Endothelial cell of umbilical vein (primary cell): ENCODE measurements at regions not wholly inside any gene's neighbourhood (a gene's known extent, or its start where the extent isn't known, plus 50 kb on each side); places are given as distances from the start of the nearest gene placed in this dataset.
"Not testable (repeated sequence)": the region's sequence is repeated elsewhere in the genome, so short reads cannot be mapped to it uniquely, and the experiment has no call there.

Experiments
- MYC ChIP-seq: IDR thresholded peaks from one replicate; pipeline ENCODE4 v1.6.1; 2011; ENCODE audit warnings: mild to moderate bottlenecking, low read depth, low read length
- POLR2A ChIP-seq: IDR thresholded peaks from 2 replicates; pipeline ENCODE4 v1.6.1; 2012; ENCODE audit warnings: low read depth, mild to moderate bottlenecking, control low read depth, low read length
- POLR2AphosphoS5 ChIP-seq: IDR thresholded peaks from 2 replicates; pipeline ENCODE4 v1.6.1; 2012; ENCODE audit warnings: low read depth, mild to moderate bottlenecking, control low read depth, low read length, moderate library complexity; ENCODE audit not compliant: insufficient read depth
- TF ChIP-seq, protein P1 (sequence below), 2 donors: IDR thresholded peaks; 1 replicate in 1 of 2; 2 replicates in 1 of 2; pipeline ENCODE4 v1.5.1; 2011; ENCODE audit warnings: low read length in 2 of 2, mild to moderate bottlenecking in 2 of 2, moderate library complexity in 2 of 2, control low read depth in 1 of 2, inconsistent platforms in 1 of 2, low read depth in 1 of 2; ENCODE audit not compliant: insufficient read depth in 1 of 2; ENCODE audit errors: extremely low read depth in 1 of 2
- TF ChIP-seq, protein P2 (sequence below): IDR thresholded peaks from 2 replicates; pipeline ENCODE4 v1.6.1; 2011; ENCODE audit not compliant: insufficient read depth, insufficient read length

DNA sequence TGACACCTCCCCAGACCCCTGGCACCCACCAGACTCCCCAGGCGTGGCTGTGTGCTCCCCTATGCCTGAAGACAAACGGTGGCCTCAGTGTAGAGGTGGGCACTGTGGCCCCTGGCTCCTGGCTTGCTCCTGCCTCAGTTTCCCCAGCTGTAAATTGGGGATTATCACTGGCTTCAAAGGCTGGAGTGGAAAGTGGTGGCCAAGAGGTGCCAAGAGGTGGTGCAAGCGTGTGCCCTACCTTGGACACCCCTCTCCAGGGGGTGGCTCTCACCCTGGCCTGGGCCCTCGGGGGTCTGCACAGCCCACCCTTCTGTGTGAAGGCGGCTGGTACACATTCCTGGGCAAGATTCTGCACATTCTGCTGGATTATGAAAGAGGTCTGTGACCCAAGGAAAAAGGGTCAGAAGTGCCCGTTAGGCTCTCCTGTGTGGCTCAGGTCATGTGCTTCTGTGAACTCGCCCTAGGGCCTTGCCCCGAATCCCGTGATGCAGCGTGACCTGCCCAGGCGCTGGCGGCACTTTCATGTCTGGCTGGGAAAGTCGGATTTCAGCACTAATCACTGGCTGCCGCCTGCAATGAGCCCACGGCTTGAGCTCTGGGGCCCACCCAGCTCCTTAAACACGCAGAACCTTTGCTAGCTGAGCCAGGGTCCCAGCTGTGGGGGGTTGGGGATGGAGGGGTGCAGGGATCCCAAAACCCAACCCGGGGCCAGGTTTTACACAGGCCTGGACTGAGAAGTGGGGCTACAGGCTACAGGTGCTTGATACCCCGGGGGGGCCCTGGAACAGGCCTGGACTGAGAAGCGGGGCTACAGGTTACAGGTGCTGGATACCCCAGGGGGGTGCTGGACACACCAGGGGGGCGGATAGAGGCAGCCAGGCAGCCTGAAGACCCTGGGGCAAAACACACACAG lies 86.8 kb upstream of the METTL9 start:
- TF ChIP-seq, protein P1, sequence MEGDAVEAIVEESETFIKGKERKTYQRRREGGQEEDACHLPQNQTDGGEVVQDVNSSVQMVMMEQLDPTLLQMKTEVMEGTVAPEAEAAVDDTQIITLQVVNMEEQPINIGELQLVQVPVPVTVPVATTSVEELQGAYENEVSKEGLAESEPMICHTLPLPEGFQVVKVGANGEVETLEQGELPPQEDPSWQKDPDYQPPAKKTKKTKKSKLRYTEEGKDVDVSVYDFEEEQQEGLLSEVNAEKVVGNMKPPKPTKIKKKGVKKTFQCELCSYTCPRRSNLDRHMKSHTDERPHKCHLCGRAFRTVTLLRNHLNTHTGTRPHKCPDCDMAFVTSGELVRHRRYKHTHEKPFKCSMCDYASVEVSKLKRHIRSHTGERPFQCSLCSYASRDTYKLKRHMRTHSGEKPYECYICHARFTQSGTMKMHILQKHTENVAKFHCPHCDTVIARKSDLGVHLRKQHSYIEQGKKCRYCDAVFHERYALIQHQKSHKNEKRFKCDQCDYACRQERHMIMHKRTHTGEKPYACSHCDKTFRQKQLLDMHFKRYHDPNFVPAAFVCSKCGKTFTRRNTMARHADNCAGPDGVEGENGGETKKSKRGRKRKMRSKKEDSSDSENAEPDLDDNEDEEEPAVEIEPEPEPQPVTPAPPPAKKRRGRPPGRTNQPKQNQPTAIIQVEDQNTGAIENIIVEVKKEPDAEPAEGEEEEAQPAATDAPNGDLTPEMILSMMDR (IDR thresholded peaks at IDR 0.05; ENCODE audit: extremely low read depth in 1 of 2, insufficient read depth in 1 of 2, low read depth in 1 of 2, low read length in 2 of 2): not testable (repeated sequence)
- TF ChIP-seq, protein P2, sequence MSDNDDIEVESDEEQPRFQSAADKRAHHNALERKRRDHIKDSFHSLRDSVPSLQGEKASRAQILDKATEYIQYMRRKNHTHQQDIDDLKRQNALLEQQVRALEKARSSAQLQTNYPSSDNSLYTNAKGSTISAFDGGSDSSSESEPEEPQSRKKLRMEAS: not testable (repeated sequence)
- not testable (repeated sequence) for TF ChIP-seq POLR2AphosphoS5, POLR2A, MYC
